Testis (tissue), 2 donors: ENCODE measurements at regions not wholly inside any gene's neighbourhood (a gene's known extent, or its start where the extent isn't known, plus 50 kb on each side); places are given as distances from the start of the nearest gene placed in this dataset.
A peak's percentile ranks its signal among the peaks of the same experiment; 100 is the strongest.

ENCODE experiments used
- DNase-seq: peaks from one replicate; pipeline ENCODE4 v3.0.0-alpha.2; 2019
- H3K27ac ChIP-seq, 2 donors: fragments of 200-600 bp; sonication (generic); one replicate each; pipeline ENCODE4 v1.5.1; 2019
- H3K27me3 ChIP-seq: fragments of 200-600 bp; sonication (generic); one replicate; pipeline ENCODE4 v1.5.1; 2019
- H3K36me3 ChIP-seq: fragments of 200-600 bp; sonication (generic); one replicate; pipeline ENCODE4 v1.5.1; 2017; ENCODE audit warnings: low read depth; ENCODE audit errors: missing control alignments
- H3K4me1 ChIP-seq: fragments of 200-600 bp; sonication (generic); one replicate; pipeline ENCODE4 v1.5.1; 2019
- H3K4me3 ChIP-seq, 2 donors: fragments of 200-600 bp; sonication (generic); one replicate each; pipeline ENCODE4 v1.5.1; 2017 to 2019
- H3K9me3 ChIP-seq: fragments of 200-600 bp; sonication (generic); one replicate; pipeline ENCODE4 v1.5.1; 2017
- CTCF ChIP-seq, 3 experiments: fragments of 450-650 bp in 2 of 3; fragments of 200-600 bp in 1 of 3; sonication (generic) in 1 of 3; IDR thresholded peaks; one replicate each; pipeline ENCODE4 v1.5.1; 2016 to 2019; ENCODE audit warnings: antibody characterized with exemption in 3 of 3, mild to moderate bottlenecking in 2 of 3, moderate library complexity in 1 of 3
- POLR2A ChIP-seq: fragments of 450-650 bp; IDR thresholded peaks from one replicate; pipeline ENCODE4 v1.6.1; 2017; ENCODE audit warnings: antibody characterized with exemption, mild to moderate bottlenecking, moderate library complexity
- WGBS, 2 donors: methylation state at CpG; one replicate each; pipeline ENCODE4 v1.1.5; 2018; 5-methylcytosine and 5-hydroxymethylcytosine counted together
- intact Hi-C: fragments of 100-400 bp; cut with DNase I; formaldehyde crosslinking; loops from one replicate; pipeline ENCODE4 v1.15.1; 2023; ENCODE audit warnings: low total_unique reads

GRCh38 chr20:48314925-48315592 lies 512.7 kb downstream of the PREX1 start:
- Histone ChIP-seq H3K27ac (no peak overlapping the region), H3K4me3 (no peak overlapping the region), H3K36me3 (no peaks in the 10 kb centered on the region), H3K9me3 (no peaks in the 10 kb centered on the region), H3K27me3 (no peaks in the 10 kb centered on the region), H3K4me1 (peaks cover 15% of the 10 kb centered on the region)
- peak; percentile 52 for DNase-seq
- TF ChIP-seq CTCF (IDR thresholded peaks at IDR 0.05) (no peak), POLR2A (no peak)
- intact Hi-C loops: no loop called here
- 78 to 80% methylated on average over 6 of the region's 6 CpGs for WGBS, 2 donors

- peaks cover 15% of the 10 kb centered on the region for H3K4me1 ChIP-seq
- intact Hi-C loops: no loop called here
- no peak overlapping the region for H3K27ac ChIP-seq
- no peak for DNase-seq
- H3K27me3 ChIP-seq: no peaks in the 10 kb centered on the region
- H3K36me3 ChIP-seq: no peaks in the 10 kb centered on the region
- TF ChIP-seq CTCF (IDR thresholded peaks at IDR 0.05) (no peak), POLR2A (no peak)
- no peak overlapping the region for H3K4me3 ChIP-seq
- 79 to 81% methylated on average over 4 of the region's 4 CpGs for WGBS, 2 donors
- H3K9me3 ChIP-seq: no peaks in the 10 kb centered on the region
Measured at GRCh38 chr20:48313324-48313723, 514.5 kb downstream of the PREX1 start.

- Histone ChIP-seq H3K4me3 (no peak overlapping the region), H3K9me3 (no peaks in the 10 kb centered on the region), H3K27ac (peak overlapping the region in 1 of 2 donors; percentile 39), H3K27me3 (no peaks in the 10 kb centered on the region), H3K36me3 (no peaks in the 10 kb centered on the region), H3K4me1 (peaks cover 15% of the 10 kb centered on the region)
- no peak for DNase-seq
- TF ChIP-seq CTCF (IDR thresholded peaks at IDR 0.05) (no peak), POLR2A (no peak)
- 44 to 54% methylated on average over 2 of the region's 2 CpGs for WGBS, 2 donors
- intact Hi-C loops: no loop called here
Measured at GRCh38 chr20:48311956-48312355, 515.8 kb downstream of the PREX1 start.

GRCh38 chr20:48310305-48310704 lies 517.5 kb downstream of the PREX1 start:
- intact Hi-C loops: no loop called here
- 49 to 58% methylated on average over 8 to 11 of the region's 11 CpGs for WGBS, 2 donors
- no peak overlapping the region for H3K27ac ChIP-seq
- peaks cover 15% of the 10 kb centered on the region for H3K4me1 ChIP-seq
- TF ChIP-seq POLR2A: no peak
- no peak for TF ChIP-seq CTCF (IDR thresholded peaks at IDR 0.05)
- H3K4me3 ChIP-seq: no peak overlapping the region
- H3K36me3 ChIP-seq: no peaks in the 10 kb centered on the region
- H3K9me3 ChIP-seq: no peaks in the 10 kb centered on the region
- peak; percentile 83 for DNase-seq
- no peaks in the 10 kb centered on the region for H3K27me3 ChIP-seq

- no peaks in the 10 kb centered on the region for H3K27me3 ChIP-seq
- DNase-seq: no peak
- H3K36me3 ChIP-seq: no peaks in the 10 kb centered on the region
- TF ChIP-seq CTCF (IDR thresholded peaks at IDR 0.05): no peak
- TF ChIP-seq POLR2A: no peak
- H3K4me1 ChIP-seq: peaks cover 15% of the 10 kb centered on the region
- no peak overlapping the region for H3K27ac ChIP-seq
- intact Hi-C loops: no loop called here
- 90 to 96% methylated on average over 5 of the region's 5 CpGs for WGBS, 2 donors
- H3K4me3 ChIP-seq: no peak overlapping the region
- no peaks in the 10 kb centered on the region for H3K9me3 ChIP-seq
Measured at GRCh38 chr20:48309293-48309692, 518.5 kb downstream of the PREX1 start.
